NCI-H510A treated with DMSO at 0.1 percent for 48 hours (cell line): ENCODE measurements at regions not wholly inside any gene's neighbourhood (a gene's known extent, or its start where the extent isn't known, plus 50 kb on each side); places are given as distances from the start of the nearest gene placed in this dataset.
"Not testable (repeated sequence)": the region's sequence is repeated elsewhere in the genome, so short reads cannot be mapped to it uniquely, and the experiment has no call there.

Source experiments
- DNase-seq: peaks from one replicate; lab custom pipeline; 2025; lab: John Stamatoyannopoulos, UW

DNA sequence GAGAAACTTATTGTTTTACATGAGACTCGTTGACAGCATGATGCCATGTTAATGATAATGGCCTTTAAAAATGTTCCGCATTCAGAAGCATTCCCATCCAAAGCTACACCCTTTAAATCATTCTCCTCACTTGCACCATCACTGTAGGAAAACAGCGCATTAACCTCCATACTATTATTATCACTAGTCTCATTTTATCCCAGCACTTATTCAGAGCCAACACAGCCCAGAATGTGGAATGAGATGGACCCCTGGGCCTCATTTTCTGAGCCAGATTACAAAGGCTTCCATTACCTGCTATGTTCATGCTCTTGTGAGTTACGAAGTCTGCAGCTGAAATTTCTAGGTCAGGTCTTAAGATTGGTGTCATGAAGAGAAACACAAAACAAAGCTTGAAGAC, 159.4 kb downstream of the HS3ST3A1 start:
- DNase-seq = no peak

DNA sequence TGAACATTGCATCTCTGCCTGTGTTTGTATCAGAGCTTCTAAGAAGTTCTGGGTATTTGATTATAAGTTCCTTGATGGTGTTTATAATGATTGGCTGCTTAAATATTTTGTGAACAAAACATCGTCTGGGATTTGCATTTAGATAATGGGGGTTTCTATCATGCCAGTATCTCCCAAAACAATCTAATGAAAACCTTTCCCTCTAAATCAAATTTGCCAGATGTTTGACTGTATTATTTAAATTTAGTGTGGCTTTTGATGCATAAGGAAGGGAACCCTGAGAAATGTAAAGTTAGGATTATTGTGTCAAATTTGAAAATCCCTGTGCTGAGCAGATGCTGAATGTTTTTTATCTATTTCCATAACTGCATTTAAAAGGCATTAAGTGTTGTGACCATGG, 159.9 kb downstream of the HS3ST3A1 start:
- DNase-seq = no peak

DNA sequence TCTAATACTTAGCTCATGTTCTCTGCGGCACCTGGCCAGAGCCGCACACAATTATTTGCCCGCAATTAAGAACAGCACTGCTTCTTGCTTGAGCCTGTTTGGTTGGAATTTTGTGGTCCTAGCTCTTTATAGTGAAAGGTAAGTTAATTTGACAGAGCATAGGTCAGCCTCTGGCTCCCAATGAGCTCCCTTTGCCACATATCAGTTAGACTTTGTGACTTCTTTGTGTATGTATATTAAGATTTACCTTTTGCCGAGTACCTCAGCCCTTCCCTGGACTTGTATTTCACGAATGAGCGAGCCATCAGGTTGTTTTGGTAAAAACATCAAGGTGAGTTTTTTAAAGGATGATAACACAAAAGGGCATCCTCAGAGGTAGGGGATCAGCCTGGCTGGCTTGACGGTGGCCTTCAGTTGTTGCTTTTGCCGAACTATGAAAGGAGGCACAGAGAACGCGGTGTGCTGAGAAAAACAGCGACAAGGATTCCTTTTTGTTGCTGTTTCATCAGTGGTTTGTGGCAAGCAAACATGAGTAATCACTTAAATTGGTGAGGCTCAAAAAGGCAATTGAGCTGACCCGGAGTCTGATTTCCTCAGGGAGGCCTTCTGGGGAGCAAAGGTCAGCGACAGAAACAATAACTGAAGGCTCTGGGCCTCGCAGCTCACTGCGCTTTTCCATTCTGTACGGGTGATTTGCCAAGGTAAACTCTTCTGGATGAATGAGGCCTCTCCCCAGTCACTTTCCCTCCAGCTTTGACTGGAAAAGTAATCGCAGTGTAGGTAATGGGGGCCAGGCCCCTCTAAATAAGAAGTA, 163.6 kb downstream of the HS3ST3A1 start:
- no peak for DNase-seq

DNA sequence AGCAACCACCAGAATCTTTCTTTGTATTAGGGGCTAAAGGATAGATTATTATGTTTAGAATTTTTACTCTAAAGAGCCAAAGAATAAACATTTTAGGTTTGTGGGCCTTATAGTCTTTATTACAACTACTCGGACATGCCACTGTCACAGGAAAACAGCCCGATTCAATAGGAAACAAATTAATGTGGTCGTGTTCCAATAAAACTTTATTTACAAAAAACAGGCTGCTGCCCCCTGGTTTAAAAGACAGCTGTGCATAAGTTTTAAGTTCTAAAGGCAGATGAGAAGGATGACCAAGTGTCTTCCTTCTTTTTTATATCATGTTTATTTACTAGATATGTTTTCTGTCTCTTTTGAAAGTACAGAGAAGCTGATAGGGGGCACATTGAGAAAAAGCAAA, 166.5 kb downstream of the HS3ST3A1 start:
- DNase-seq = no peak

DNA sequence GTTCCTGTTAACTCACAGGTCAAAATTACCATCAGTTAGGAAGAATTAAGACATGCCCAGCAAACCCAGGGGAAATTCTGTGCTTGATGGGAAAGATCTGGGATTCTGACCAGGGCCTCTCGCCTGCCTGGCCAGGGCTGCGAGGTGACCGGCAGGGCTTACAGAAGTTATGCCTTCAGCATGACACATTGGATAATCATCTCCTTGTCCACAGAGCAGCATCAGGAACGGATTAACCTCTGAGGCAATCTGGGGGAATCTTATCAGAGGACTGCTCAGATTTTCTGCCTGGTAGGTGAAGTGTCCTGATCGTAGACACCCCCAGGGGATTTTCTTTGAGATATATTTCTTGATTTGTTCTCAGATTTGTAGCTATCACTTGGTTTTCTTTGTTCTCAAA, 172.5 kb downstream of the HS3ST3A1 start:
- DNase-seq = no peak

DNA sequence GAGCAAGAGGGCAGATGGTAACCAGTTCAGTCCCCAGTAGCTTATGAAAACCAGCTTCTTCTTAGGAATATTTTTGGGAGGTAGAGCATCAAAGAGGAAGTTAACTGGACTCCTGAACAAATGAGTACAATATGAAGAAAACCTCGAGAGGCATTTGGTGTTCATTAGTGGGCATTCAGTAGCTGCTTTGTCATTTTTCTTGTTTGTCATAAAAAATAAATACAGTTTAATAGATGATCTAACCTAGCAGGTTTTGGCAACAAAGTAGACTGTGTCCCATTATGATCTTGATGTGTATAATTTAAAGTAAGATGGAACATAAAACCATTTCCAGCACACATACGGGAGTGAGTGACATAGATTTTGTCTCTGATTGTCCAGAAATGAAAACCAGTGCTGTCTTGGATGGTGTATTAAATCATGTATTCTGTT, 173.1 kb downstream of the HS3ST3A1 start:
- no peak for DNase-seq

DNA sequence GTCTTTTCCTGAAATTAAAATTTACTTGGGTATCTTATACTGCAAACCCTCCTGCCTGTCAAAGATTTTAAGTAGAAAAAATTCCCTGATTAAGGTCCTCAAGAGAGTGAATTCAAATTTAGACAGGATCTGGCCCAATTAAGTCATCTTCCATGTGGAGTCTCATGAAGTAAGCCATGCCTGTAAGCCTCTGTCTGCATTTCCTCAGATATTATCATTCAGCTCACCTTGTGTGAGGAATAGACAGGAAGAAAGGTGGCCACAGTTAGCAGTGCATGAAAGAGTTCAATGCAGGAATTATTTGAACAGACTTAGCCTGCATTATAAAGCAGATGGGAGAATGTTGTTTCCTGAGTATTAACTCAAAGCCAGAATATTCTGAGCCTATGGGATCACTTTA, 174.7 kb downstream of the HS3ST3A1 start:
- DNase-seq = no peak

DNA sequence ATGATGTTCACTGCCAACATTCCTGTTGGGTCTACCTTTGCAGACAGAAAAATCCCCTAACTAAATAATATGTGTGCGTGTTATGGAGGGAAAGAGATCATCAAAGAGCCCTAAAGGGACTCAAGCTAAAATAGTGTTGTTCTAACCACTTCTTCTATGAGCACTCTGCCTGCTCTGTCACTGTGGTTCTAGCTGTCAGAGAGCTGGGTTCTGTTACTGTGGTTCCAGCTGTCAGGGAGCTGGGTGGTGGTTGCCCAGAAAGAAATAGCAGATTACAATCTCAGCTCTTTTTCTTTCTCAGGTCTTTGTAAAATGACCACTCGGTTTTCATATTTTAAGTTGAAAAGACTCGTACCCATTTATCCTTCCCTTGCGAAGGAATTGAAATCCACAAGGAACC, 176.3 kb downstream of the HS3ST3A1 start:
- DNase-seq = no peak

DNA sequence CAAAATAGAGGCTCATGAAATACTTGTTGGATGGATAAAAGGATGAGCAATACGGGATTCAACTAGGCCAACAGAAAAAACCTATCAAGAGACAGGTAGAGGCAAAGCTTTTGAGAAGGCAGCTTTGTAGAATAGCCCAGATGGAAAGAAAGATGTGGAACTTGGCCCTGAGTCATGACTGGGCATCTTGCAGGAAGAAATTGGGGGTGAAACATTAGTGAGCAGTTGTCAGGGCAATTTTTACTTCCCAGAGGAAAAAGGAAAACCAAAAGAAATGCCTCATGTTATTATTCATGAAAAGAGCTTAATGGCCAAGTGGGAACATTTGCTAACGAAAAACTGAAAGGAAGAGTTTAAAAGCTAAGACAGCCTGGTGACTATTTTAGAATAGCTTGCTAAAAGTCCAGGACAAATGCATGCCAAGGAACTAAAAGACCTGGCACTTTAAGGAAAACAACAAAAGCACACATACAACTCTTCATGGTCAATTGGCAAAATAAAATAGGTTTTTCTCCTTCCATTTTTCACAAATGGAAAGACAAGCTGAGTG, 180.1 kb downstream of the HS3ST3A1 start:
- no peak for DNase-seq

DNA sequence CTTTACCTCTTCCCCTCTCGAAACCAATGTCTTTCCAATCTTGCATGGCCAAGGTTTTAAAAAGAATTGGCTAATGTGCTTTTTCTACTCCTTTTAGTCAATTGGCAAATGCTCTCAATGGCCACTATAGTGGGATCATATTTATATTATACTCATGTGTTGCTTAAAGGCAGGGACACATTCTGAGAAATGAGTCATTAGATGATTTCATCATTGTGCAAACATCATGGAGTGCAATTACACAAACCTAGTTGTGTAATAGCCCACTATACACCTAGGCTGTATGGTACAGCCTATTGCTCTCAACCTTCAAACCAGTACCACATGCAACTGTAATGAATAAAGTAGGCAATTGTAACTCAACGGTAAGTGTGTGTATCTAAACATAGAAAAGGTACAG, 180.9 kb downstream of the HS3ST3A1 start:
- no peak for DNase-seq

DNA sequence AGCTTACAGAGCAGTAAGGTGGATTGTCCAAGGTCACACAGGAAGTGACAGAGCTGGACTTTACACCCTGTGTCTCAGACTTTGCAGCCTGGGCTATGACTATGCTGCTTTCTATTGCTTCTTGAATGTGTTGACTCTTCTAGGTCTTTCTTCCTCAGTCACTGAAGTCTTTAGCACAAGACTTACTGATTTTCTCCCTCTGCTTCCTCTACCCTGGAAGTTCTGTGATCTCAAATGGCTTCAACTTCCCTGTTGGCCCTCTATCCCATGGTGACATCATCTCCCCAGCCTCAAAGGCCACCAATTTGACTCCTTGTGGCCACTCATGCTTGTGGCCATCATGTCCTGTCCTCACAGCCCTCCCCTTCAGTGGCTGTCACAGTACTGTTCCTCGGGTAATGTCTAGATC, 181.3 kb downstream of the HS3ST3A1 start:
- no peak for DNase-seq

DNA sequence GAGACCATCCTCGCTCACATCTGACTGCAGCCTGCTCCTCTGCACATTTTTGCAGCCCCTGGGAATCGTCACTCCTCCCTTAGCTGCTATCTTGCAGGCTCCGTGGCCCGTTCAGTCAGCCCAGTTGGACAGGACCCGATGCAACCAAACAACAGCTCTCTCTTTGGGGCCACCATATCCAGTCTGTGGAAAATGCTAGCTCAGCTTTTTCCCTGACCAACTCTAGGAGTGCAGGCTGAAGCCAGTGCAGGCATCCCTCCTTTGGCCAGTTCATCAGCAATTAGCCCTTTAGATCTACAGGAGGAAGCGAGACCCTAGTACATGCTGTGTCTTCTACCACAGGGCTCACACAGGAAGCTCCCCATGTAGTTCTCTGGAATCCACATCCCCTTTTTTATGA, 182.1 kb downstream of the HS3ST3A1 start:
- DNase-seq = no peak

DNA sequence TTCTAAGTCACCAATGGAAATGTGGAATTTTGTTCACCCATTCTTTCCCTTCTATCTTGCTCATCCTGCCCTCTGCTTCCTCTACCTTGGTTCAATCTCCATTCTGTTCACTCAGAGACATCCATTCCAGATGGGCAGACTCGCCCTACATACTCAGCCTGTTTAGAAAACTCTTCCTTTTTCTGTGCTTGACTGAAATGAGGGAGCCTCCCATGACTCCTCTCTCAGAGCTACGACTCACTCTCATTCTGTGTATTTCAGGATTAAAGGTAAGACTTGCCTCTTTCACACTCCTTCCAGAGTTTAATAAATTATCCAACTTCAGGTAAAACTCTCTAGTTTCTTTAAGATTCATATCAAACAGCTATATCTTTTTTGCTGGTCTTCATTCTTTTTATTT, 182.8 kb downstream of the HS3ST3A1 start:
- DNase-seq = no peak

DNA sequence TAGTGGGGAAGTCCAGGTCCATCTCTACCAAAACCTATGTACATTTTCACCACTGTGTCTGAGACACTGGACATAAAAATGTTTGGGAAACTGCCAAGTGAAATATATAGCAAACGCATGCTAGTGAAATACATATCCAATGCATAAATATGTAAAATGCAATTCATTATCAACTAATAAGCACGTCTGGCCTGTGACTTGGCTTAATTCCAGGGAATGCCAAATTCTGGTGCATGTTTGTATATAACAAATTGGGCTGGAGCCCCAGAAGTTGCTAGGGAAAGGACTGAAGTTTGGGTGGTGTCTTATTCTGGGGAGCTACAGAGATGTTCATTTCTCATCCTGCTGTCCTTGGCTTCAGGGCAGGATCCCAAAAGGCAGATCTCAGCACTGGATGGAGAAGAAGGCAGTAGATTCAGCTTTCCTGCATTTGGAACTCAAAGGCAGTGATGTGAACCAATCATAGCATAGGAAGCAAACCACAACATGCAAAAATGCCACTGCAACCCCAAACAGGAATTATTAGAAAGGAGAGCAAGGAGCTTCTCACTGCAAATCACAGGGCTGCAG, 184.3 kb downstream of the HS3ST3A1 start:
- no peak for DNase-seq

DNA sequence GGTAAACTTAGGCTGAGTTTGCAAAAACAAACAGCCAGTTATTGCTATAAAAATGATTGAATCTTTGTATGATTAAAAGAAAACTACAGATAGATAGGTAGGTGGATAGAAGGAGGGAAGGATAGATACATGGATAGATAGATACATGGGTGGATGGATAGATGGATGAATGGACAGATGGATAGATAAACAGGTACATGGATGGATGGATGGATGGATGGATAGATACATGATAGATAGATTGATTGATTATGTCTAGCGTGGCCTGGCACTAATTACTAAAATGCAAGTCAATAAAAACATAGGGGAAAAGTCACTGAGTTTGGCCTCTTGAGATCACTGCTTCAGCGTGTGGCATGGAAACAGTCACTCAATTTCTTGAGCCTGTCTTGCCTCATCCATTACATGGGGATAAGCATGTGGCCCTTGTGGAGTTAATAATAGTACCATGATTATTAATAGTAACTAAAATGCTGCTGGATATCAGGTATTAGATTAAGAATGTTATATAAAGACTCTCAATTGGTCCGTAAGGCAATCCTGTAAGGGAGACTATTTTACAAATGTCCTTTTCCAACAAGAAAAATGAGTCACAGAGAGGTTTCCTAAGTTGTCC, 184.9 kb downstream of the HS3ST3A1 start:
- no peak for DNase-seq

DNA sequence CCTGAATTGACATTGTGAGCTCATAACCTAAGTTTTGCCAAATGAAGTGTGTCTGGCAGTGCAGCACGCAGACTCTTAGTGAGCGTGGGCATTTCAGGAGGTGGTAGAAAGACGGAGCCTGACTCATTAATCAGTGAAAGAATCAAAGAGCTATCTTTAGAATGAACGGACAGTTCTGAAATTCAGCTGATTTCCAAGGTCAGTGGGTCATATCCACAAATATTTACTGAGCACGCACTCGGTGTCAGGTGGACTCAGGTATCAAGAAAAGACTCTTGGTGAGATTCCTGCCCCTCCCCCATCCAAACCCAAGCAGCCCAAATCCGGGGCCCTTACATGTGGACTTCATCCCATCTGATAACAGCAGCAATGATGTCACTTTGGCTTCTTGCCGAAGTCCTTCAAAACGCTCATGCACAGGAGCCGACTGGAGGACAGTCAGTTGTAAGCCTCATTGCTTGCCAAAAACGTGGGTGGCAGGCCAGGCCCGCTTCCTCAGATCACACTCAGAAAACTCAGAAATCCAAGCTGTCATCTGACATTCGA, 185.8 kb downstream of the HS3ST3A1 start:
- DNase-seq = no peak

DNA sequence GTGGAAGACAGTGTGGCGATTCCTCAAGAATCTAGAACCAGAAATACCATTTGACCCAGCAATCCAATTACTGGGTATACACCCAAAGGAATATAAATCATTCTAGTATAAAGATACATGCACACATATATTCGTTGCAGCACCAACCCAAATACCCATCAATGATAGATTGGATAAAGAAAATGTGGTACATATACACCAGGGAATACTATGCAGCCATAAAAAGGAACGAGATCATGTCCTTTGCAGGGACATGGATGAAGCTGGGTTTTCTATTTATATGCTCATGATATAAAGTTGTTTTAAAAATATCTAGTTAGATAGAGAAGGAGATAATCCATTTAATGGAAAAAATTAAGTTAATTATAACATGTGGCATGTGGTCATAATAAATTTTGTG, 186.5 kb downstream of the HS3ST3A1 start:
- not testable (repeated sequence) for DNase-seq

DNA sequence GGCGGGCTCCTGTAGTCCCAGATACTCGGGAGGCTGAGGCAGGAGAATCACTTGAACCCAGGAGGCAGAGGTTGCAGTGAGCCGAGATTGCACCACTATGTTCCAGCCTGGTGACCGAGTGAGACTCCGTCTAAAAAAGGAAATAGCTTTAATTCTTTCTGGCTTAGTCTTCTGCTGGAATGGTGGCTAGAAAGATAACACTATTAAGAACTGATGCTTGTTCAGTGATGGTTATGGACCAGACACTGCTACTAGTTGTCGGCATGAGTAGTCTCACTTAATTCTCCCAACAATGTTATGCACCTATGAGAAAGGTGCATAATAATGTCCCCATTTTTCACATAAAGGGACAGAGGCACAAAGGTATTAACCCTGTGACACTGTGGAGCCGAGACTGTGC, 188.7 kb downstream of the HS3ST3A1 start:
- DNase-seq = no peak

DNA sequence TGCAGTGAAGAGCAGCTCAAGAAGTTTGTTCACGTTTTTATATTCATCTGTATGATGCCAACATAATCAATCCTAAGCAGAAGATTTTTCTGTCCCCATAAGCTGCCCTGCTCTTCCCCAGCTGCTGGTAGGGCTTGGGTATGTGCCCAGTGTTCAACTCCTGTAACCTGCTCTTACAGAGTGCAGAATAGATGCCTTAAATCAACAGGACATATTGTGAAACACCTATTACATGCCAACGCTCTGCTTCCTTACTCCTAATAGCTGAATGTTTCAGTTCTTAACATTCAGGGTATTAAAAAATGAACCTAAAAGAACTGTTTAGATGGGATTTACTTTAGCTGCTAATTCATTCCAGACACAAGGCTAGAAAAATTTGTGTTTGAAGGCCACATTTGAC, 190.9 kb downstream of the HS3ST3A1 start:
- no peak for DNase-seq

DNA sequence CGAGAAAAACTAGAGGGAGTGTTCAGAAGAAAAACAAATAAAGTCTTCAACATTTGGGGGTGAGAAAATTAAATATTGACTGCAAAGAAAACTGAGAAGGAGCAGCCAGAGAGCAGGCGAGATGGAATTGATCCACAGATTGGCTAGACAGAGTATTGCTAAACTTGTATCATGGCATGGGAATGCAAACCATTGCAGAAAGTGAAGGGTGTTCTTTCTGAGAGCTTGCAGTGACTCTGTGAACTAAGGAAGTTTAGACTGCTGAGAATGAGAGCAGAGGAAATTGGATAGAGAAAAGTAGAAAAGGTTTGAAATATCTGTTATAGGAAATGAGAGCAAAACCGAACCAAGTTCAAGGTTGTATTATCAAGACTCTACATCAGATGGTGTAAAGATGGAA, 191.5 kb downstream of the HS3ST3A1 start:
- no peak for DNase-seq

DNA sequence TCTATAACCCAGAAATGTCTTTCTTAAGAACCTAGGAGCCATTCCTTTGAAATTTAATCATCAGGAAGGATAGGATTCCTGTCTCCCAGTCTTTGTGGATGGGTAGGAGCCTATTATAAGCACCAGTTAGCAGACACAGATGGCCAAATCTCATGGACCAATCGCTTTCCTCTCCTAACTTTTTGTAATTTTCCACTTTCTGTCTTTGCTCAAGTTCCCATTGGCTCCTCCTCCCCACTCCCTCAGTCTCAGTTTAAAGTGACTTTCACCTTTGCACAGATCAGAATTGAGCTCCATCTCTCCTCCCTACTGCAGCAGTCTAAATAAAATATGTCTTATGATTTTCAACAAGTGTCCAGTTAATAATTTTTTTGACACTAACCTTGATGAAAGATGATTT, 192.3 kb downstream of the HS3ST3A1 start:
- no peak for DNase-seq

DNA sequence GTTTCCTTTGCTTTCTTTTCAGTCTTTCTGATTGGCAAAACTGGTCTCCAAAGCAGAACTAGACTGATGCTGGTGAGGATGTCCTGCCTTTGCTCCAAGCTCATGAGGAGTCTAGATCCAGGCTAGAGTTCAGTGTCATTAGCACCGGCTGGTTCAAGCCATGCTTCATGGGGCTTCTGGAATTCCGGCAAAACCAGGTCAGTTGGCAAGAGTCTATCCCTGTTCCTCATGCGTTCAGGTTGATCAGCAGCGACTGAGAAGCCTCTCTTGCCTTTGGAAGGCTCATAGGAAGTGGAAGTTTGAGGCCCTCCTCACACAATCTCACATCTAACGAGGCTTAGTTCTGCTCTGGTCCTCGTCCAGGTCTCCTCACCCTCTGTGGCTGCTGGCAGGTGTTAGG, 194.3 kb downstream of the HS3ST3A1 start:
- no peak for DNase-seq

DNA sequence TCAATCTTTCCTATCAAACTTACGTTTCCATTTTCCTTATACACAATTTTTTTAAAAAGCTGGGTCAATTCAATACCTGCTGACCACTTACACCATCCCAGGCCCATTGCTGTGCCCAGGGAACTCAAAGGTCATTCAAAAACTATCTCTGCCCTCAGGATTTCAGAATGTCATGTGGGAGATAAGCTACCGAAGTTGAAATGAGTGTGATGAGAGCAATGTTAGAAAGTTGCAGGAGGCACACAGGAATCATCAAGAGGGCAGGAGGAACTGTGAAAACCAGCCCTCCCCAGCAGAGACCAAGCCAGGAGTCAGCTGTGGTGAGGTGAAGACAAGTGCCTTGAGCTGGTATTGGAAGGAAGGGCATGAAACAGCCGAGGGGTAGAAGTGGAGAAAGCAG, 195.9 kb downstream of the HS3ST3A1 start:
- no peak for DNase-seq
